ENCODE measurements at regions not wholly inside any gene's neighbourhood (a gene's known extent, or its start where the extent isn't known, plus 50 kb on each side); places are given as distances from the start of the nearest gene placed in this dataset.

DNA sequence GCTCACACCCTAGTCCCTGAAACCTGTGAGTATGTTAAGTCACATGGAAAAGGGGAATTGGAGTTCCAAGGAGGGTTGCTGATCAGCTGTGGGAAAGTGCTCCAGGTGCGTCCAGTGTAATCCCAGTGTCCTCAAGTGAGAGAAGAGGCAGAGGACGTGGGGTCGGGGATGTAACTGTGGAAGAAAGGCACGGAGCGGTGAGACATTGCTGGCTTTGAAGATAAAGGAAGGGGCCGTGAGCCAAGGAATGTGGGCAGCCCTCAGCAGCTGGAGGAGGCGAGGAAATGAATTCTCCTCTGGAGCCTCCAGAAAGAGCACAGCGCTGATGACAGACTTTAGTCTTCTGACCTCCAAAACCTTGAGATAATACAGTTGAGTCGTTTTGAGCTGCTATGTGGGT, 191.6 kb upstream of the TMEM132C start:
- in situ Hi-C loops (cut with MboI): no loop called here
- TF ChIP-seq EZH2 (IDR thresholded peaks at IDR 0.05; ENCODE audit: insufficient read depth, poor library complexity, severe bottlenecking): no peak
- TF ChIP-seq EZH2phosphoT487 (IDR thresholded peaks at IDR 0.05; ENCODE audit: insufficient read depth, low read depth): no peak
- DNase-seq: no peak

GRCh38 chr12:128076188-128076587, 190.8 kb upstream of the TMEM132C start:
- Histone ChIP-seq H3K36me3 (ENCODE audit: low read depth) (no peaks in the 10 kb centered on the region), H2AFZ (no peak overlapping the region), H4K20me1 (ENCODE audit: insufficient read depth) (no peaks in the 10 kb centered on the region), H3K27me3 (replicated peaks; ENCODE audit: insufficient read depth) (peaks cover 9% of the 10 kb centered on the region; the same call in 1 of the 2 replicates), H3K4me2 (ENCODE audit: unreplicated experiment) (no peak overlapping the region), H3K79me2 (ENCODE audit: insufficient read depth) (no peaks in the 10 kb centered on the region), H3K9me2 (ENCODE audit: insufficient read depth) (no peaks in the 10 kb centered on the region), H3K27ac (no peak overlapping the region), H3K9ac (no peak overlapping the region), H3K4me3 (no peak overlapping the region), H3K4me1 (ENCODE audit: insufficient read depth) (peaks cover 4% of the 10 kb centered on the region; the same call in 1 of the 2 replicates), H3F3A (ENCODE audit: insufficient read depth) (peaks cover 12% of the 10 kb centered on the region), H3K9me3 (ENCODE audit: low read depth) (no peaks in the 10 kb centered on the region)
- peak; percentile 85 for DNase-seq
- TF ChIP-seq EZH2phosphoT487 (IDR thresholded peaks at IDR 0.05; ENCODE audit: insufficient read depth, low read depth) (no peak), EZH2 (IDR thresholded peaks at IDR 0.05; ENCODE audit: insufficient read depth, poor library complexity, severe bottlenecking) (no peak)
- in situ Hi-C loops (cut with MboI): no loop called here
- WGBS, 2 experiments (ENCODE audit: low coverage in 1 of 2, low lambda C conversion rate in 2 of 2, missing lambda C conversion rate in 2 of 2): 1 to 2% methylated on average over 4 of the region's 4 CpGs

More for the DNA sequence above, 191.6 kb upstream of the TMEM132C start:
- Histone ChIP-seq H3K9me3 (ENCODE audit: low read depth) (no peaks in the 10 kb centered on the region), H3K4me3 (no peak overlapping the region), H3F3A (ENCODE audit: insufficient read depth) (peaks cover 12% of the 10 kb centered on the region), H3K27ac (no peak overlapping the region), H3K4me1 (ENCODE audit: insufficient read depth) (peaks cover 4% of the 10 kb centered on the region; the same call in 1 of the 2 replicates), H3K27me3 (replicated peaks; ENCODE audit: insufficient read depth) (peaks cover 9% of the 10 kb centered on the region; the same call in 1 of the 2 replicates), H3K79me2 (ENCODE audit: insufficient read depth) (no peaks in the 10 kb centered on the region), H2AFZ (no peak overlapping the region), H3K4me2 (ENCODE audit: unreplicated experiment) (no peak overlapping the region), H3K9me2 (ENCODE audit: insufficient read depth) (no peaks in the 10 kb centered on the region), H3K9ac (no peak overlapping the region), H3K36me3 (ENCODE audit: low read depth) (no peaks in the 10 kb centered on the region), H4K20me1 (ENCODE audit: insufficient read depth) (no peaks in the 10 kb centered on the region)
- 74 to 82% methylated on average over 9 of the region's 9 CpGs for WGBS, 2 experiments (ENCODE audit: low coverage in 1 of 2, low lambda C conversion rate in 2 of 2, missing lambda C conversion rate in 2 of 2)

GRCh38 chr12:128077211-128077916, 189.6 kb upstream of the TMEM132C start:
- in situ Hi-C loops (cut with MboI): no loop called here
- no peaks in the 10 kb centered on the region for H3K9me3 ChIP-seq (ENCODE audit: low read depth)
- peaks cover 12% of the 10 kb centered on the region for H3F3A ChIP-seq (ENCODE audit: insufficient read depth)
- TF ChIP-seq EZH2phosphoT487 (IDR thresholded peaks at IDR 0.05; ENCODE audit: insufficient read depth, low read depth) (no peak), EZH2 (IDR thresholded peaks at IDR 0.05; ENCODE audit: insufficient read depth, poor library complexity, severe bottlenecking) (no peak)
- H3K27me3 ChIP-seq (replicated peaks; ENCODE audit: insufficient read depth): peaks cover 9% of the 10 kb centered on the region; the same call in 1 of the 2 replicates
- no peak overlapping the region for H3K9ac ChIP-seq
- H2AFZ ChIP-seq: no peak overlapping the region
- H3K79me2 ChIP-seq (ENCODE audit: insufficient read depth): no peaks in the 10 kb centered on the region
- H3K4me1 ChIP-seq (ENCODE audit: insufficient read depth): peaks cover 4% of the 10 kb centered on the region; the same call in 1 of the 2 replicates
- no peak overlapping the region for H3K4me2 ChIP-seq (ENCODE audit: unreplicated experiment)
- 53 to 54% methylated on average over 11 of the region's 11 CpGs for WGBS, 2 experiments (ENCODE audit: low coverage in 1 of 2, low lambda C conversion rate in 2 of 2, missing lambda C conversion rate in 2 of 2)
- H3K4me3 ChIP-seq: no peak overlapping the region
- H3K36me3 ChIP-seq (ENCODE audit: low read depth): no peaks in the 10 kb centered on the region
- DNase-seq: no peak
- H3K9me2 ChIP-seq (ENCODE audit: insufficient read depth): no peaks in the 10 kb centered on the region
- H3K27ac ChIP-seq: no peak overlapping the region
- H4K20me1 ChIP-seq (ENCODE audit: insufficient read depth): no peaks in the 10 kb centered on the region

DNA sequence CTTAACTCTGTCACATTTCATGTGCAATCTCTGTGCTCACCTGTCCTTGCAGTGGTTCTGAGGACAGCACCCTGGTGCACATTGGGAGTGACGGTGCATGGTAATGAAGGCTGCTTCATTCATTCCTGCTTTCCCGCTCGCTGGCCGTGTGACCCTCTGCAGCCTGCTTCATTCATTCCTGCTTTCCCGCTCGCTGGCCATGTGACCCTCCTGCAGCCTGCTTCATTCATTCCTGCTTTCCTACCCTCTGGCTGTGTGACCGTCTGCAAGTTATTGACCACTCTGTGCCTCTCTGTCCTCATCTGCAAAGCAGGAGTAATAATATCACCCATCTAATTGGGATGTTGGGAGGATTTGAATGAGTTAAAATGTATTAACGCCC, 189.1 kb upstream of the TMEM132C start:
- peaks cover 9% of the 10 kb centered on the region; the same call in 1 of the 2 replicates for H3K27me3 ChIP-seq (replicated peaks; ENCODE audit: insufficient read depth)
- no peak for DNase-seq
- no peak overlapping the region for H3K4me3 ChIP-seq
- no peak overlapping the region for H3K9ac ChIP-seq
- in situ Hi-C loops (cut with MboI): no loop called here
- H4K20me1 ChIP-seq (ENCODE audit: insufficient read depth): no peaks in the 10 kb centered on the region
- H3K36me3 ChIP-seq (ENCODE audit: low read depth): no peaks in the 10 kb centered on the region
- H3K9me2 ChIP-seq (ENCODE audit: insufficient read depth): no peaks in the 10 kb centered on the region
- no peaks in the 10 kb centered on the region for H3K9me3 ChIP-seq (ENCODE audit: low read depth)
- H3F3A ChIP-seq (ENCODE audit: insufficient read depth): peaks cover 12% of the 10 kb centered on the region
- H3K4me2 ChIP-seq (ENCODE audit: unreplicated experiment): no peak overlapping the region
- H3K27ac ChIP-seq: no peak overlapping the region
- H3K79me2 ChIP-seq (ENCODE audit: insufficient read depth): no peaks in the 10 kb centered on the region
- 74 to 78% methylated on average over 8 of the region's 8 CpGs for WGBS, 2 experiments (ENCODE audit: low coverage in 1 of 2, low lambda C conversion rate in 2 of 2, missing lambda C conversion rate in 2 of 2)
- H2AFZ ChIP-seq: no peak overlapping the region
- H3K4me1 ChIP-seq (ENCODE audit: insufficient read depth): peaks cover 4% of the 10 kb centered on the region; the same call in 1 of the 2 replicates
- TF ChIP-seq EZH2phosphoT487 (IDR thresholded peaks at IDR 0.05; ENCODE audit: insufficient read depth, low read depth): no peak
- TF ChIP-seq EZH2 (IDR thresholded peaks at IDR 0.05; ENCODE audit: insufficient read depth, poor library complexity, severe bottlenecking): no peak

Data from GM23248 (cell line).